ENCODE measurements at regions not wholly inside any gene's neighbourhood (a gene's known extent, or its start where the extent isn't known, plus 50 kb on each side); places are given as distances from the start of the nearest gene placed in this dataset.

DNA sequence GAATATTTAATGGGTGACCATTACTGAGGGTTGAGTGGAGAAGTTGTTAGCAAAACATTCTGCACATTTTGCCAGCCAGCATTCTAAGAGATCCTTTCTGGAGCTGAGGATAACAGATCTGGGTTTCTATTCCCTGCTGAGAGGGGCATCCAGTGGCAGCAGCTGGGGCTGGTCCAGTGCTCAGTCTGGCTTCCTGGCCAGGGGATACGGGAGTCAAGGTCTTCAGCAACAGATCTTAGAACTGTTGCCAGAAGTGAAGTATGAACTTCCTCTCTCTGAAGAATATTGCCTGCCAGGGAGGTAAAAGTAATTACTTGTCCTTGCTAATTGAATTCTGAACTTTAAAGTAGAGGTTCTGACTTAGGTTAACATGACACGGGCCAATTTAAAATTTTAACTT lies 568.4 kb downstream of the REEP3 start:
- H3K36me3 Mint-ChIP-seq = no peaks in the 10 kb centered on the region
- ATAC-seq (ENCODE audit: low read depth) = no peak

GRCh38 chr10:64090865-64091264 lies 569.7 kb downstream of the REEP3 start:
- H3K4me1 Mint-ChIP-seq = no peaks in the 10 kb centered on the region
- ATAC-seq (ENCODE audit: low read depth) (no peak), DNase-seq (ENCODE audit: low spot score in 2 of 2) (no peak)
- no peak overlapping the region for H3K27ac Mint-ChIP-seq
- H3K9me3 Mint-ChIP-seq = no peaks in the 10 kb centered on the region
- peaks cover 1% of the 10 kb centered on the region for H3K27me3 Mint-ChIP-seq
- no peak overlapping the region for H3K4me3 Mint-ChIP-seq
- H3K36me3 Mint-ChIP-seq = no peaks in the 10 kb centered on the region

More for the DNA sequence above, 568.4 kb downstream of the REEP3 start:
- DNase-seq (ENCODE audit: low spot score in 2 of 2) = no peak
- no peaks in the 10 kb centered on the region for H3K9me3 Mint-ChIP-seq
- H3K27me3 Mint-ChIP-seq = peaks cover 1% of the 10 kb centered on the region
- no peaks in the 10 kb centered on the region for H3K4me1 Mint-ChIP-seq
- H3K27ac Mint-ChIP-seq = no peak overlapping the region
- H3K4me3 Mint-ChIP-seq = no peak overlapping the region

DNA sequence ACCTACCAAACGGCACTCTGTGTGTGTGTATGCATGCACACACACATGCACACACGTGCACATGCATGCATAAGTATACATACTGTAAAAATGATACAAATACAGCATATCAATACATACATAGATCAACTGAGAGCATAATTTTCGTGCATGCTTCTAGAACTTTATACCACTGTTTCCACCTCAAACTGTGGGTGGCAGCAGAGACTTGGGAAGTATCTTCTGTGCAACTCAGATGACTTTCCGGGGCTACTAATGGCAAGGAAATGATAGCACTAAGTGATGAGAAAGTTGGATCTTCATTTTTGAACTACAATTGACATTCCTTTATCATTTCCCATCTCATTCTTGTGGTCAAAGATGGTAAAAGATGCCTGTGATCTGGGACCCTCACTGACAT lies 570.7 kb downstream of the REEP3 start:
- peaks cover 1% of the 10 kb centered on the region for H3K27me3 Mint-ChIP-seq
- H3K9me3 Mint-ChIP-seq = no peaks in the 10 kb centered on the region

DNA sequence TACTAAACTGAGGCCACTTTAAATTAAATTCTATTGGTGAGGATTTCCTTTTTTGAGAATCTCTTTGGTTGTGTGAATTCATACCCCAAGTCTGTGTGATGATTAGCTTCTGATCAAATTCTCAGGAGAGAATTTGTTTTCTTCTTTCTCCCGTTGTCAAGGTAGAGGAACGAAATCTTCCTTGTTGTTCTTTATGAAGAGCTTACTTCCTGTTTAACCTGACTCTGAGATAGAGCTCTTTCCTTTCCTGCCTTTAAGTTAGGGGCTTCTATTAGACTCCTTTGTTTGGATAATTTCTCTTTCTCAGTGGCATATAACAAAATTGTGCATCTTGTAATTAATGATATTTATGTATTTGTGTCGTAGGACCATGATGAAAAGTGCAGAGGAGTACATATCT lies 572.1 kb downstream of the REEP3 start:
- Mint-ChIP-seq H3K27ac (no peak overlapping the region), H3K27me3 (peaks cover 1% of the 10 kb centered on the region), H3K36me3 (no peaks in the 10 kb centered on the region), H3K4me1 (no peaks in the 10 kb centered on the region), H3K4me3 (no peak overlapping the region), H3K9me3 (no peaks in the 10 kb centered on the region)
- ATAC-seq (ENCODE audit: low read depth) (no peak), DNase-seq (ENCODE audit: low spot score in 2 of 2) (no peak)

More for the DNA sequence above, 570.7 kb downstream of the REEP3 start:
- Mint-ChIP-seq H3K4me1 (no peaks in the 10 kb centered on the region), H3K4me3 (no peak overlapping the region), H3K27ac (no peak overlapping the region), H3K36me3 (no peaks in the 10 kb centered on the region)
- DNase-seq (ENCODE audit: low spot score in 2 of 2) (no peak), ATAC-seq (ENCODE audit: low read depth) (no peak)

- Mint-ChIP-seq H3K9me3 (no peaks in the 10 kb centered on the region), H3K36me3 (no peaks in the 10 kb centered on the region), H3K27ac (no peak overlapping the region), H3K27me3 (peaks cover 1% of the 10 kb centered on the region), H3K4me1 (no peaks in the 10 kb centered on the region), H3K4me3 (no peak overlapping the region)
- ATAC-seq (ENCODE audit: low read depth) (no peak), DNase-seq (ENCODE audit: low spot score in 2 of 2) (no peak)
Measured at GRCh38 chr10:64093946-64094535, 572.8 kb downstream of the REEP3 start.

DNA sequence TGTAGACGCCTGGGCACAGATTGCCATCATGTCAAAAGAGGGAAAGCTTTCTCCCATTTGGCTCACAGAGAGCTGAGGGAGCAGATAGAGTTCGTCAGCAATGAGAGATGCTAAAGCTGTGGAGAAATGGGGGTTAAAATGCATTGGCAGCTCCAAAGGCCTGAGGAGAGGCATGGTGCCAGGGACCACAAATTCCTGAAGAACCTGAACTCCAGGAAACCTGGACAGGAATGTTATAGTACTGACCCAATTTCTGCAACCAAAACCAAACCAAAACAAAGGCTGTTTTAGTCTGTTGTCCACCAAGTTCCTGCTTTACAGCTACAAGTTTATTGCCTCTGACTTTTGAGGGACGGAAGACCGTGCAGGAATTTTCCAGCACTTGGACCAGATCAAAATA lies 575.7 kb downstream of the REEP3 start:
- ATAC-seq (ENCODE audit: low read depth) (no peak), DNase-seq (ENCODE audit: low spot score in 2 of 2) (no peak)
- no peak overlapping the region for H3K27ac Mint-ChIP-seq
- H3K27me3 Mint-ChIP-seq = no peaks in the 10 kb centered on the region
- no peaks in the 10 kb centered on the region for H3K9me3 Mint-ChIP-seq
- H3K4me1 Mint-ChIP-seq = no peaks in the 10 kb centered on the region
- H3K4me3 Mint-ChIP-seq = no peak overlapping the region
- no peaks in the 10 kb centered on the region for H3K36me3 Mint-ChIP-seq

GRCh38 chr10:64097391-64098122 lies 576.4 kb downstream of the REEP3 start:
- H3K36me3 Mint-ChIP-seq = no peaks in the 10 kb centered on the region

DNA sequence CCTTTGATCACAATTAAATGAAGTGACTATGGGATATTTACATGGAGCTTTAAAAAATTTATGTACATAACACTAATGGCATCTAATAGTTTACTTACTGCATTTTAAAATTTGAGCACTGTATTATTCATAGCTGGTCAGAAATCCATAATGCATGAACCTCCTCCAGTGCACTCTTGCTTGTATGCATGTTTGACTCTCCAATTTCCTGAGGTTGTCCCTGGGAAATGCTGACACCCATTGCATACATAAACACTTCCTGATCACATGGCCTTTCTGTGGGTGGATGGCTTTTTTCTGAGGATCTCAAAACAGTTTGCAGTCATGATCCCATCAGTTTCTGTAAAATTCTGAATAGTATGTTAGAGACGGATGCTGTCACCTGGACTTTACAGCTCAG lies 577.8 kb downstream of the REEP3 start:
- Mint-ChIP-seq H3K36me3 (no peaks in the 10 kb centered on the region), H3K4me1 (no peaks in the 10 kb centered on the region), H3K27me3 (peaks cover 2% of the 10 kb centered on the region), H3K9me3 (no peaks in the 10 kb centered on the region), H3K27ac (no peak overlapping the region), H3K4me3 (no peak overlapping the region)
- ATAC-seq (ENCODE audit: low read depth) (no peak), DNase-seq (ENCODE audit: low spot score in 2 of 2) (no peak)

More at GRCh38 chr10:64097391-64098122, 576.4 kb downstream of the REEP3 start:
- H3K27ac Mint-ChIP-seq = no peak overlapping the region
- no peaks in the 10 kb centered on the region for H3K9me3 Mint-ChIP-seq
- ATAC-seq (ENCODE audit: low read depth) (no peak), DNase-seq (ENCODE audit: low spot score in 2 of 2) (no peak)
- H3K4me1 Mint-ChIP-seq = no peaks in the 10 kb centered on the region
- H3K27me3 Mint-ChIP-seq = no peaks in the 10 kb centered on the region
- no peak overlapping the region for H3K4me3 Mint-ChIP-seq

- Mint-ChIP-seq H3K27me3 (peaks cover 2% of the 10 kb centered on the region), H3K9me3 (no peaks in the 10 kb centered on the region), H3K4me3 (no peak overlapping the region), H3K27ac (no peak overlapping the region), H3K4me1 (no peaks in the 10 kb centered on the region), H3K36me3 (no peaks in the 10 kb centered on the region)
- DNase-seq (ENCODE audit: low spot score in 2 of 2) (no peak), ATAC-seq (ENCODE audit: low read depth) (no peak)
Measured at GRCh38 chr10:64101606-64102263, 580.5 kb downstream of the REEP3 start.

- Mint-ChIP-seq H3K9me3 (no peaks in the 10 kb centered on the region), H3K27me3 (peaks cover 2% of the 10 kb centered on the region), H3K4me3 (no peak overlapping the region), H3K4me1 (no peaks in the 10 kb centered on the region), H3K27ac (no peak overlapping the region), H3K36me3 (no peaks in the 10 kb centered on the region)
- no peak for DNase-seq (ENCODE audit: low spot score in 2 of 2)
- ATAC-seq (ENCODE audit: low read depth) = no peak
Measured at GRCh38 chr10:64102264-64102633, 581.0 kb downstream of the REEP3 start.

DNA sequence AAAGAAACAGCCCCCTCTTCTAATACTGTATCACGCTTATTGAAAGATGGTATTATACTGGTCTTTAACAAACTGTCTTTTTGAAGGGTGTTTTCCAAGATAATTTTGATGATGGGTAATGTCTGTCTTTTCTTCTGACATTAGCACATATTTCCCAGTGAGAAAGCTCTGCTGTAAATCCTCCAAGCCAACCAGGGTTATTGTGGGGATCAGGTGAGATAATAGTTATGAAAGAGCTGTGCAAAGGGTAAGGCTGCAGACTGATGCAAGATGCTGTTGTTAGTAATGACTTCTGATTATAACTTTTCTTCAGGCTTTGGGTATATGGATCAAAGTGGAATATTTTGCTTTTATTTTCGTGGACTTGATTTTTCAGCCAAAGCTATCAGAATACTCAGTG lies 581.7 kb downstream of the REEP3 start:
- H3K9me3 Mint-ChIP-seq = no peaks in the 10 kb centered on the region

DNA sequence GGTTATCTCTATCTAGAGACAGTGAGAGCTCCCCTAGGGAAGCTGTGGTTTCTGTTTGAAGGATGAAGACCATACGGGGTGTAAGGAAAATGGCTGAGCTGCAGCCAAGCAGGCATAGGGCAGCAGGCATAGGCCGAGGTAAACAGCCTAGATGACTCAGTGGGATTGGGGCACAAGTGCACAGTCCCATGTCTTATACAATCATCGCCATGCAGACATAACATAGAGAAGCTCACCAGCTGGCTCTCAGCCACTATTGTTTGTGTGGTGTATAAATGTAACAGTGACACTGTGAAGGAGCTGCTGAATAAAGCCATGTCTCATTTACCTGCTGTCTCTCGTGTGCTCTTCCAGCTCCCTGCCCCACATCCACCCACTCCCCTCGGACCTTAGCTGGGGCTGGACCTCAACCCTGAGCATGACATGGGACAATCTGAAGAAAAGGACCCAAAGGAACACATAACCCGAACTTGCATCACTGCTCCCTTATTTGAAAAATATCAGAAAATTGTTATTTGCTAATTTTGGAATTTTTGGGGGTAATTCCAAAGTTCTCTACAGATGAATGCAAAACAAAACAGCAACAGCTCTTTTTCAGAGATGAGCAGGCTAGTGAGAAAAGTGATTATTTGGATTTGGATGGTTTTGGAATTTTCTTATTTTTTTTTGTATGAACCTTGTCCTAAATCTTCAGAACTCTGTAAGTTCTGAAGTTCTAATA lies 582.7 kb downstream of the REEP3 start:
- H3K4me3 Mint-ChIP-seq = no peak overlapping the region
- peaks cover under 1% of the 10 kb centered on the region for H3K4me1 Mint-ChIP-seq
- peaks cover 2% of the 10 kb centered on the region for H3K27me3 Mint-ChIP-seq
- H3K9me3 Mint-ChIP-seq = no peaks in the 10 kb centered on the region
- H3K36me3 Mint-ChIP-seq = no peaks in the 10 kb centered on the region
- ATAC-seq (ENCODE audit: low read depth) = no peak
- H3K27ac Mint-ChIP-seq = no peak overlapping the region
- DNase-seq (ENCODE audit: low spot score in 2 of 2) = no peak

More for the DNA sequence above, 581.7 kb downstream of the REEP3 start:
- Mint-ChIP-seq H3K27ac (no peak overlapping the region), H3K4me1 (no peaks in the 10 kb centered on the region), H3K27me3 (peaks cover 2% of the 10 kb centered on the region), H3K36me3 (no peaks in the 10 kb centered on the region), H3K4me3 (no peak overlapping the region)
- ATAC-seq (ENCODE audit: low read depth) (no peak), DNase-seq (ENCODE audit: low spot score in 2 of 2) (no peak)

DNA sequence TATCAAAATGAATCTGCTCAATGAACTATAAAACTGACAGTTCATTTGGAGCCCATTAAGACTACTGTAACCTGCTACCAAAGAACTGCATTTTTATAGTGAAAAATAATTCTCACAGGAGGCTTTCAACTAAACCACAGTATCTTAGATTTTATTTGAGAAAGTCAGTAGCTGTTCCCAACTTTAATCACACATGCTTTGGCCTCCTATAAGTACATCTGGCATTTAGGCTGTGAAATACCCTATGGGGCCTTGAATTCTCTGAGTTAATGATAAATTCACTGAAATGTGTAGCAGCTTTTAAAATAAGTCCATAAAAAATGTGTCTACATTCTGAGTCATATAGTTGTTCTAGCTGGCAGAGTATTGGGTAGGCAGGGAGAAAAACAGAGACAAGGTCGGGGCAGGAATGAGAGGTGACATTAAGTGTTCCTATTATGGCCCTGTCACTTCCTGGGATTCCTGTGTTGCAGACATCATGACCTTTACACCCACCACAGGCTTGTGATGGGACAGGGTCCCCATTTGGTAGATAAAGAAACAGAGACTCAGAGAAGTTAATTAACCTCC lies 588.8 kb downstream of the REEP3 start:
- DNase-seq (ENCODE audit: low spot score in 2 of 2) (no peak), ATAC-seq (ENCODE audit: low read depth) (no peak)
- H3K9me3 Mint-ChIP-seq = no peaks in the 10 kb centered on the region
- H3K36me3 Mint-ChIP-seq = no peaks in the 10 kb centered on the region
- peaks cover 3% of the 10 kb centered on the region for H3K27me3 Mint-ChIP-seq
- peaks cover 5% of the 10 kb centered on the region for H3K4me1 Mint-ChIP-seq
- H3K27ac Mint-ChIP-seq = no peak overlapping the region
- no peak overlapping the region for H3K4me3 Mint-ChIP-seq
